ENCODE measurements at regions not wholly inside any gene's neighbourhood (a gene's known extent, or its start where the extent isn't known, plus 50 kb on each side); places are given as distances from the start of the nearest gene placed in this dataset.

DNA sequence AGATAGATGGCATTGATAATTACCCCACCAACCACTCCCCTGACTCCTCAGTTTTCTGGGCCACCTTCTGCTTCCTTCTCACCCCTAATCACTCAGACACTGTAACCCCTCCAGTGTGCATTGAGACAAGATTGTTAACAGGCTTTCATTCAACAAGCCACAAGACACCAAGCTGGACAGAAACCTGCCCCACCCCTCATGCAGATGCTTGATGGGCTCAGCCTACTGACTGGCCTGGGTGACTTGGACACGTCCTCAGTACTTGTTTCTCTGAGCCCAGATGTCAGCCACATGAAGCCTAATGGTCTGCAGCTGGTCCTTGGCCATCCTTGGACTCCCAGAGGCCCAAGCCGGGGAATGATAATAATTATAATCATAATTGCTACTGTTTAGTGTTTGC is 71.4 kb upstream of the SMIM23 start:
- H3K9me3 ChIP-seq (ENCODE audit: low read depth) = no peaks in the 10 kb centered on the region
- H3K9ac ChIP-seq = no peak overlapping the region
- no peaks in the 10 kb centered on the region for H3F3A ChIP-seq (ENCODE audit: insufficient read depth)
- no peak overlapping the region for H3K4me2 ChIP-seq (ENCODE audit: unreplicated experiment)
- WGBS, 2 experiments (ENCODE audit: low coverage in 1 of 2, low lambda C conversion rate in 2 of 2, missing lambda C conversion rate in 2 of 2) = 0% methylated on average over 2 of the region's 2 CpGs
- H3K9me2 ChIP-seq (ENCODE audit: insufficient read depth) = no peaks in the 10 kb centered on the region
- no peaks in the 10 kb centered on the region for H4K20me1 ChIP-seq (ENCODE audit: insufficient read depth)
- H3K4me1 ChIP-seq (ENCODE audit: insufficient read depth) = no peaks in the 10 kb centered on the region
- H3K27me3 ChIP-seq (replicated peaks; ENCODE audit: insufficient read depth) = peaks cover 26% of the 10 kb centered on the region
- no peak for TF ChIP-seq EZH2phosphoT487 (IDR thresholded peaks at IDR 0.05; ENCODE audit: insufficient read depth, low read depth)
- no peak for TF ChIP-seq EZH2 (IDR thresholded peaks at IDR 0.05; ENCODE audit: insufficient read depth, poor library complexity, severe bottlenecking)
- H2AFZ ChIP-seq = no peak overlapping the region
- no peak overlapping the region for H3K4me3 ChIP-seq
- no peaks in the 10 kb centered on the region for H3K79me2 ChIP-seq (ENCODE audit: insufficient read depth)
- no peak for DNase-seq
- H3K36me3 ChIP-seq (ENCODE audit: low read depth) = no peaks in the 10 kb centered on the region
- in situ Hi-C loops (cut with MboI) = no loop called here
- H3K27ac ChIP-seq = no peak overlapping the region

DNA sequence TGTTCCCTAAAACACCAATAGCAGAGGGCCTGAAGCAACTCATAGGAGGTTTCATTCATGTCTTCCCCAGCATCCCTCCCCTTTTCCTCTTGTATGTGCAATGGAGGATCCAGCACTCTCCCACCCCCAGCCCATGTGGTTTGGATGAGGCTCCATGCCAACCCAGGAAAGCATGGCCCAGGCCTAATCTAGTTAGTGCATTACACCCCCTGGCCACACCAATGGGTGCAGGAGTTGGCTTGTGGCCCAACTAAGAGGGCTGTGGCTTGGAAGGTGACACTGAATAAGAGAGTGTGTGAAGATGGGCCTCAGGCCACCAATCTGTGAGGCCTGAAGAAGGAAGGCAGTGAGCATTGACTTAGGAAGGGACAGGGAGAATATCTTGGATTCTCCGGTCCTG is 70.8 kb upstream of the SMIM23 start:
- no peak overlapping the region for H3K9ac ChIP-seq
- 67 to 75% methylated on average over 1 of the region's 1 CpG for WGBS, 2 experiments (ENCODE audit: low coverage in 1 of 2, low lambda C conversion rate in 2 of 2, missing lambda C conversion rate in 2 of 2)
- no peak overlapping the region for H2AFZ ChIP-seq
- no peaks in the 10 kb centered on the region for H4K20me1 ChIP-seq (ENCODE audit: insufficient read depth)
- H3K36me3 ChIP-seq (ENCODE audit: low read depth) = no peaks in the 10 kb centered on the region
- DNase-seq = no peak
- TF ChIP-seq EZH2phosphoT487 (IDR thresholded peaks at IDR 0.05; ENCODE audit: insufficient read depth, low read depth) = no peak
- TF ChIP-seq EZH2 (IDR thresholded peaks at IDR 0.05; ENCODE audit: insufficient read depth, poor library complexity, severe bottlenecking) = no peak
- no peak overlapping the region for H3K4me3 ChIP-seq
- no peaks in the 10 kb centered on the region for H3K9me2 ChIP-seq (ENCODE audit: insufficient read depth)
- no peaks in the 10 kb centered on the region for H3K4me1 ChIP-seq (ENCODE audit: insufficient read depth)
- no peak overlapping the region for H3K27ac ChIP-seq
- H3K79me2 ChIP-seq (ENCODE audit: insufficient read depth) = no peaks in the 10 kb centered on the region
- no peaks in the 10 kb centered on the region for H3K9me3 ChIP-seq (ENCODE audit: low read depth)
- no peak overlapping the region for H3K4me2 ChIP-seq (ENCODE audit: unreplicated experiment)
- H3K27me3 ChIP-seq (replicated peaks; ENCODE audit: insufficient read depth) = peaks cover 30% of the 10 kb centered on the region
- in situ Hi-C loops (cut with MboI) = no loop called here
- no peaks in the 10 kb centered on the region for H3F3A ChIP-seq (ENCODE audit: insufficient read depth)

DNA sequence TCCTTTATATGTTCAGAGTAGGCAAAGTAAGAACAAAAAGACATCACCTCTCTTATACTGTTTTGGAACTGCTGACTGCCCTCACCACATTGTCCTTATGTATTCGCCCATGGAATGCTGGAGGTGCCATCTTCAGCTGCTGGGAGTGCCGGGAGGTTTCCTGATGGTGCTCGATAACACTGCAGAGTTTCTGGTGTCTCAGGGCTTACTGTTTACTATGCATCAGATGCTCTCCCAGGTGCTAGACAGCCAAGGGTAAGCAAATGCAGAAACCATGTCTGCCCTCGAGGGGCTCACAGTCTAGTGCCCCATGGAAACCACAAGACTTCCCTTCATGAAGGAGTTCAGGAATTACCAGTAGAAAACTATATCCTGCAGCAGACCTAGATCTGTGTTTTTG is 70.1 kb upstream of the SMIM23 start:
- H3K4me3 ChIP-seq = no peak overlapping the region
- peaks cover 36% of the 10 kb centered on the region for H3K27me3 ChIP-seq (replicated peaks; ENCODE audit: insufficient read depth)
- WGBS, 2 experiments (ENCODE audit: low coverage in 1 of 2, low lambda C conversion rate in 2 of 2, missing lambda C conversion rate in 2 of 2) = 51 to 53% methylated on average over 4 of the region's 4 CpGs
- H3K9me2 ChIP-seq (ENCODE audit: insufficient read depth) = no peaks in the 10 kb centered on the region
- no peaks in the 10 kb centered on the region for H3K36me3 ChIP-seq (ENCODE audit: low read depth)
- in situ Hi-C loops (cut with MboI) = no loop called here
- H2AFZ ChIP-seq = no peak overlapping the region
- no peaks in the 10 kb centered on the region for H4K20me1 ChIP-seq (ENCODE audit: insufficient read depth)
- TF ChIP-seq EZH2 (IDR thresholded peaks at IDR 0.05; ENCODE audit: insufficient read depth, poor library complexity, severe bottlenecking) (no peak), EZH2phosphoT487 (IDR thresholded peaks at IDR 0.05; ENCODE audit: insufficient read depth, low read depth) (no peak)
- H3K4me2 ChIP-seq (ENCODE audit: unreplicated experiment) = no peak overlapping the region
- no peak overlapping the region for H3K27ac ChIP-seq
- no peak overlapping the region for H3K9ac ChIP-seq
- no peaks in the 10 kb centered on the region for H3K79me2 ChIP-seq (ENCODE audit: insufficient read depth)
- no peak for DNase-seq
- H3K9me3 ChIP-seq (ENCODE audit: low read depth) = no peaks in the 10 kb centered on the region
- H3K4me1 ChIP-seq (ENCODE audit: insufficient read depth) = no peaks in the 10 kb centered on the region
- no peaks in the 10 kb centered on the region for H3F3A ChIP-seq (ENCODE audit: insufficient read depth)

DNA sequence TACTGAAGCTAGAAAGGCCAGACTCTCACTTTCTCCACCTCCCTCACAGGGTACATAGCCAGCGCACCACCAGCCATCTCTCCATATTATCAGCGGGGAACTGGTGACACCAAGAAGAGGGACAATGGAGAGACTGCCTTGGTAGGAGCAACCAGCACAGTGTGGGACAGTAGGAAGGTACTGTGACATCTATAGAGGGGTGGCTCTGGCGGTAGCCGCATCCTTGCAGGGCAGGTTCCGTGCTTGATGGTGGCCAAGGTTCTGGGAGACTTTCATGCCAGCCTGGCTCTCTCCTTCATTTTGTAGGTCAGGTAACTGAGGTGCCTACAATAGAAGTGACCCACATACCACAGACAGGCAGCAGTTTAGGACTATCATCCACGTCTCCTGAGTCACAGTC is 65.5 kb upstream of the SMIM23 start:
- DNase-seq = no peak
- TF ChIP-seq EZH2 (IDR thresholded peaks at IDR 0.05; ENCODE audit: insufficient read depth, poor library complexity, severe bottlenecking) = no peak
- no peak for TF ChIP-seq EZH2phosphoT487 (IDR thresholded peaks at IDR 0.05; ENCODE audit: insufficient read depth, low read depth)
- in situ Hi-C loops (cut with MboI) = no loop called here
- H3F3A ChIP-seq (ENCODE audit: insufficient read depth) = no peaks in the 10 kb centered on the region
- no peak overlapping the region for H3K4me3 ChIP-seq
- no peak overlapping the region for H3K9ac ChIP-seq
- H3K9me3 ChIP-seq (ENCODE audit: low read depth) = no peaks in the 10 kb centered on the region
- H3K36me3 ChIP-seq (ENCODE audit: low read depth) = no peaks in the 10 kb centered on the region
- 0 out of 2 replicates have a peak, but pooled peaks cover 5% of the 10 kb centered on the region for H3K4me1 ChIP-seq (ENCODE audit: insufficient read depth)
- no peaks in the 10 kb centered on the region for H3K9me2 ChIP-seq (ENCODE audit: insufficient read depth)
- no peaks in the 10 kb centered on the region for H3K79me2 ChIP-seq (ENCODE audit: insufficient read depth)
- H3K27ac ChIP-seq = no peak overlapping the region
- no peaks in the 10 kb centered on the region for H4K20me1 ChIP-seq (ENCODE audit: insufficient read depth)
- H2AFZ ChIP-seq = no peak overlapping the region
- H3K27me3 ChIP-seq (replicated peaks; ENCODE audit: insufficient read depth) = peaks cover 57% of the 10 kb centered on the region
- H3K4me2 ChIP-seq (ENCODE audit: unreplicated experiment) = no peak overlapping the region
- WGBS, 2 experiments (ENCODE audit: low coverage in 1 of 2, low lambda C conversion rate in 2 of 2, missing lambda C conversion rate in 2 of 2) = 52 to 54% methylated on average over 6 of the region's 6 CpGs

DNA sequence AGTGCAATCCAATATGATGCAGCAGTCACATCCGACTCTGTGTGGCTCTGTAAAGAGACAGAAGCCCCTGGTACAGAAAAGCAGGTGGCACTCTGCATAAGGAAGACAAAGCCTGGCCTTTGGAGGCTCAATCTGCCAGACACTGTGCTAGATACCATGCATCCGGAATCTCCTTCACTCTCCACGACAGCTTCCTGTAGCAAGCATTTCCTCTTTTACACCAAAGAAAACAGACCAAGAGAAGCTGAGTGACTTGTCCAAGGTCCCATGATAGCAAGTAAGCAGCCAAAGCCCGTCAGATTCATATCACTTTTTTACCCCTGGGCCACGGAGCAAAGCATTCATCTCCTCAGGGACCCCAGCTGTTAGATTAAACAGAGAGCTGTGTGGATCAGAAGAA is 64.2 kb upstream of the SMIM23 start:
- Histone ChIP-seq H3K36me3 (ENCODE audit: low read depth) (no peaks in the 10 kb centered on the region), H3K4me1 (ENCODE audit: insufficient read depth) (0 out of 2 replicates have a peak, but pooled peaks cover 9% of the 10 kb centered on the region), H3K4me3 (no peak overlapping the region), H3K27ac (no peak overlapping the region), H3K9me2 (ENCODE audit: insufficient read depth) (no peaks in the 10 kb centered on the region), H3K27me3 (replicated peaks; ENCODE audit: insufficient read depth) (peaks cover 61% of the 10 kb centered on the region), H3K4me2 (ENCODE audit: unreplicated experiment) (no peak overlapping the region), H2AFZ (no peak overlapping the region), H3K79me2 (ENCODE audit: insufficient read depth) (no peaks in the 10 kb centered on the region), H3F3A (ENCODE audit: insufficient read depth) (no peaks in the 10 kb centered on the region), H4K20me1 (ENCODE audit: insufficient read depth) (no peaks in the 10 kb centered on the region), H3K9me3 (ENCODE audit: low read depth) (no peaks in the 10 kb centered on the region), H3K9ac (no peak overlapping the region)
- TF ChIP-seq EZH2phosphoT487 (IDR thresholded peaks at IDR 0.05; ENCODE audit: insufficient read depth, low read depth) = no peak
- no peak for TF ChIP-seq EZH2 (IDR thresholded peaks at IDR 0.05; ENCODE audit: insufficient read depth, poor library complexity, severe bottlenecking)
- no peak for DNase-seq
- in situ Hi-C loops (cut with MboI) = no loop called here
- WGBS, 2 experiments (ENCODE audit: low coverage in 1 of 2, low lambda C conversion rate in 2 of 2, missing lambda C conversion rate in 2 of 2) = 46 to 47% methylated on average over 5 of the region's 5 CpGs

All from GM23248 (cell line).